ENCODE measurements at regions not wholly inside any gene's neighbourhood (a gene's known extent, or its start where the extent isn't known, plus 50 kb on each side); places are given as distances from the start of the nearest gene placed in this dataset.

GRCh38 chr7:41758321-41758720 is 55.4 kb upstream of the INHBA start:
- Mint-ChIP-seq H3K27ac (no peak overlapping the region), H3K4me1 (ENCODE audit: low read depth) (no peaks in the 10 kb centered on the region), H3K36me3 (ENCODE audit: low read depth) (no peaks in the 10 kb centered on the region), H3K4me3 (no peak overlapping the region), H3K9me3 (peaks cover 11% of the 10 kb centered on the region), H3K27me3 (no peaks in the 10 kb centered on the region)
- intact Hi-C loops (cut with DNase I, micrococcal nuclease), result no loop called here
- POLR2A ChIA-PET, result no interaction called here
- no peak for ATAC-seq (ENCODE audit: poor library complexity)
- H3K27me3 ChIP-seq (ENCODE audit: control insufficient read depth in 1 of 2, insufficient read depth in 2 of 2, low read length in 2 of 2), result no peaks in the 10 kb centered on the region
- no peak for TF ChIP-seq CTCF (IDR thresholded peaks at IDR 0.05)
- no peaks in the 10 kb centered on the region for H3K4me1 ChIP-seq (ENCODE audit: insufficient read depth, low read length)
- H3K27ac ChIP-seq (ENCODE audit: low read depth in 1 of 2, low read length in 2 of 2), result no peak overlapping the region
- DNase-seq, result no peak
- no peaks in the 10 kb centered on the region for H3K36me3 ChIP-seq (ENCODE audit: insufficient read depth, low read length)
- H3K9me3 ChIP-seq (ENCODE audit: control insufficient read depth in 1 of 2, insufficient read depth in 1 of 2, low read length in 2 of 2), result peaks cover 8 to 17% of the 10 kb centered on the region in 2 experiments
- CTCF ChIA-PET, result no interaction called here
- H3K4me3 ChIP-seq (ENCODE audit: low read length), result no peak overlapping the region

- Histone ChIP-seq H3K4me1 (ENCODE audit: insufficient read depth, low read length) (no peaks in the 10 kb centered on the region), H3K4me3 (ENCODE audit: low read length) (no peak overlapping the region), H3K27me3 (ENCODE audit: control insufficient read depth in 1 of 2, insufficient read depth in 2 of 2, low read length in 2 of 2) (no peaks in the 10 kb centered on the region), H3K36me3 (ENCODE audit: insufficient read depth, low read length) (no peaks in the 10 kb centered on the region), H3K27ac (ENCODE audit: low read depth in 1 of 2, low read length in 2 of 2) (no peak overlapping the region), H3K9me3 (ENCODE audit: control insufficient read depth in 1 of 2, insufficient read depth in 1 of 2, low read length in 2 of 2) (peaks cover 8 to 17% of the 10 kb centered on the region in 2 experiments)
- Mint-ChIP-seq H3K4me3 (no peak overlapping the region), H3K4me1 (ENCODE audit: low read depth) (no peaks in the 10 kb centered on the region), H3K36me3 (ENCODE audit: low read depth) (no peaks in the 10 kb centered on the region), H3K27ac (no peak overlapping the region), H3K27me3 (no peaks in the 10 kb centered on the region), H3K9me3 (peaks cover 16% of the 10 kb centered on the region)
- ChIA-PET CTCF (no interaction called here), POLR2A (no interaction called here)
- TF ChIP-seq CTCF (IDR thresholded peaks at IDR 0.05), result no peak
- intact Hi-C loops (cut with DNase I, micrococcal nuclease), result no loop called here
- ATAC-seq (ENCODE audit: poor library complexity), result no peak
- no peak for DNase-seq
Measured at GRCh38 chr7:41756650-41757182, 53.8 kb upstream of the INHBA start.

GRCh38 chr7:41755096-41755495 is 52.2 kb upstream of the INHBA start:
- no peak overlapping the region for H3K4me3 ChIP-seq (ENCODE audit: low read length)
- no peaks in the 10 kb centered on the region for H3K36me3 Mint-ChIP-seq (ENCODE audit: low read depth)
- H3K27ac Mint-ChIP-seq, result no peak overlapping the region
- peaks cover 8 to 17% of the 10 kb centered on the region in 2 experiments for H3K9me3 ChIP-seq (ENCODE audit: control insufficient read depth in 1 of 2, insufficient read depth in 1 of 2, low read length in 2 of 2)
- DNase-seq (no peak), ATAC-seq (ENCODE audit: poor library complexity) (no peak)
- H3K27ac ChIP-seq (ENCODE audit: low read depth in 1 of 2, low read length in 2 of 2), result no peak overlapping the region
- POLR2A ChIA-PET, result no interaction called here
- intact Hi-C loops (cut with DNase I, micrococcal nuclease), result no loop called here
- no peak overlapping the region for H3K4me3 Mint-ChIP-seq
- CTCF ChIA-PET, result no interaction called here
- H3K27me3 Mint-ChIP-seq, result no peaks in the 10 kb centered on the region
- no peaks in the 10 kb centered on the region for H3K27me3 ChIP-seq (ENCODE audit: control insufficient read depth in 1 of 2, insufficient read depth in 2 of 2, low read length in 2 of 2)
- no peaks in the 10 kb centered on the region for H3K4me1 Mint-ChIP-seq (ENCODE audit: low read depth)
- no peaks in the 10 kb centered on the region for H3K36me3 ChIP-seq (ENCODE audit: insufficient read depth, low read length)
- H3K4me1 ChIP-seq (ENCODE audit: insufficient read depth, low read length), result no peaks in the 10 kb centered on the region
- TF ChIP-seq CTCF (IDR thresholded peaks at IDR 0.05), result no peak
- peaks cover 18% of the 10 kb centered on the region for H3K9me3 Mint-ChIP-seq
